Mesenchymal stem cell (in vitro differentiated cells and primary cell): ENCODE measurements at regions not wholly inside any gene's neighbourhood (a gene's known extent, or its start where the extent isn't known, plus 50 kb on each side); places are given as distances from the start of the nearest gene placed in this dataset.

ENCODE experiments used
- DNase-seq: peaks from one replicate; pipeline ENCODE4 v3.0.0-alpha.2; 2013
- H2AFZ ChIP-seq: one replicate; pipeline ENCODE4 v1.6.1; 2013; ENCODE audit warnings: low read depth, mild to moderate bottlenecking, control low read depth, inconsistent platforms, low read length, moderate library complexity
- H2AK5ac ChIP-seq: 2 replicates; pipeline ENCODE4 v1.6.1; 2013; ENCODE audit warnings: low read length, moderate library complexity, mild to moderate bottlenecking, inconsistent platforms; ENCODE audit not compliant: severe bottlenecking
- H2BK120ac ChIP-seq: one replicate; pipeline ENCODE4 v1.6.1; 2013; ENCODE audit warnings: low read depth, mild to moderate bottlenecking, inconsistent platforms, low read length, moderate library complexity
- H2BK12ac ChIP-seq, 2 experiments: one replicate each; pipeline ENCODE4 v1.6.1; 2013; ENCODE audit warnings: inconsistent platforms in 2 of 2, low read length in 2 of 2, mild to moderate bottlenecking in 2 of 2, moderate library complexity in 2 of 2, control low read depth in 1 of 2
- H2BK15ac ChIP-seq: one replicate; pipeline ENCODE4 v1.6.1; 2013; ENCODE audit warnings: mild to moderate bottlenecking, low read depth, inconsistent platforms; ENCODE audit not compliant: poor library complexity, severe bottlenecking
- H2BK5ac ChIP-seq: 2 replicates; pipeline ENCODE4 v1.6.1; 2013; ENCODE audit warnings: low read depth, mild to moderate bottlenecking, low read length, control low read depth, inconsistent platforms; ENCODE audit not compliant: poor library complexity, severe bottlenecking
- H3K14ac ChIP-seq, 2 experiments: one replicate each; pipeline ENCODE4 v1.6.1; 2013; ENCODE audit warnings: inconsistent platforms in 2 of 2, low read length in 2 of 2, control low read depth in 1 of 2, mild to moderate bottlenecking in 1 of 2, moderate library complexity in 1 of 2
- H3K18ac ChIP-seq, 2 experiments: one replicate each; pipeline ENCODE4 v1.6.1; 2013; ENCODE audit warnings: inconsistent platforms in 2 of 2, low read length in 2 of 2, control low read depth in 1 of 2, low read depth in 1 of 2, mild to moderate bottlenecking in 1 of 2
- H3K23ac ChIP-seq, 2 experiments: one replicate each; pipeline ENCODE4 v1.6.1; 2013; ENCODE audit warnings: inconsistent platforms in 2 of 2, low read length in 2 of 2, mild to moderate bottlenecking in 2 of 2, moderate library complexity in 2 of 2, control low read depth in 1 of 2
- H3K27ac ChIP-seq: 2 replicates; pipeline ENCODE4 v1.5.1; 2013; ENCODE audit warnings: mild to moderate bottlenecking, moderate library complexity, low read length, control low read depth, inconsistent platforms; ENCODE audit not compliant: poor library complexity, severe bottlenecking
- H3K27me3 ChIP-seq, 2 experiments: 2 replicates each; pipeline versions ENCODE4 v1.6.1 to v1.7.0; 2013; ENCODE audit warnings: low read length in 2 of 2, mild to moderate bottlenecking in 2 of 2, moderate library complexity in 2 of 2, control low read depth in 1 of 2, inconsistent platforms in 1 of 2; ENCODE audit not compliant: control insufficient read depth in 1 of 2, insufficient read depth in 1 of 2
- H3K36me3 ChIP-seq, 2 experiments: 2 replicates each; pipeline versions ENCODE4 v1.6.1 to v1.7.0; 2013; ENCODE audit warnings: low read length in 2 of 2, control low read depth in 1 of 2, inconsistent platforms in 1 of 2, low read depth in 1 of 2, mild to moderate bottlenecking in 1 of 2; ENCODE audit not compliant: insufficient read depth in 2 of 2, control insufficient read depth in 1 of 2
- H3K4ac ChIP-seq, 2 experiments: one replicate each; pipeline ENCODE4 v1.6.1; 2013; ENCODE audit warnings: inconsistent platforms in 2 of 2, low read length in 2 of 2, mild to moderate bottlenecking in 2 of 2, moderate library complexity in 2 of 2, control low read depth in 1 of 2, low read depth in 1 of 2
- H3K4me1 ChIP-seq: 2 replicates; pipeline ENCODE4 v1.6.1; 2013; ENCODE audit warnings: low read depth, low read length, control low read depth; ENCODE audit not compliant: control insufficient read depth, insufficient read depth
- H3K4me2 ChIP-seq: 2 replicates; pipeline ENCODE4 v1.6.1; 2013; ENCODE audit warnings: low read length, mild to moderate bottlenecking, inconsistent platforms; ENCODE audit not compliant: poor library complexity, severe bottlenecking
- H3K4me3 ChIP-seq, 2 experiments: 2 replicates each; pipeline versions ENCODE4 v1.5.1 to v1.7.0; 2013; ENCODE audit warnings: low read length in 2 of 2, mild to moderate bottlenecking in 2 of 2, control low read depth in 1 of 2, low read depth in 1 of 2; ENCODE audit not compliant: insufficient read depth in 1 of 2
- H3K79me1 ChIP-seq: replicated peaks from 2 replicates; pipeline ENCODE4 v1.6.1; 2013; ENCODE audit warnings: mild to moderate bottlenecking, control low read depth, low read length, inconsistent platforms; ENCODE audit not compliant: poor library complexity, severe bottlenecking
- H3K9ac ChIP-seq: 2 replicates; pipeline ENCODE4 v1.7.0; 2013; ENCODE audit warnings: mild to moderate bottlenecking, low read length, moderate library complexity
- H3K9me3 ChIP-seq: 2 replicates; pipeline ENCODE4 v1.7.0; 2013; ENCODE audit warnings: mild to moderate bottlenecking, low read length; ENCODE audit not compliant: control insufficient read depth
- H4K8ac ChIP-seq: one replicate; pipeline ENCODE4 v1.6.1; 2013; ENCODE audit warnings: inconsistent platforms, mild to moderate bottlenecking, low read length, moderate library complexity
- H4K91ac ChIP-seq: one replicate; pipeline ENCODE4 v1.6.1; 2013; ENCODE audit warnings: mild to moderate bottlenecking, low read length, inconsistent platforms
- WGBS: methylation state at CpG from one replicate; pipeline ENCODE4 v1.1.7; 2013; ENCODE audit warnings: mixed read lengths; 5-methylcytosine and 5-hydroxymethylcytosine counted together

GRCh38 chr20:52429029-52429428 is 237.4 kb upstream of the ZFP64 start:
- Histone ChIP-seq H3K4me3 (no peak overlapping the region), H3K23ac (no peak overlapping the region), H3K36me3 (no peaks in the 10 kb centered on the region), H3K79me1 (no peaks in the 10 kb centered on the region), H4K91ac (no peak overlapping the region), H3K4me2 (no peak overlapping the region), H2BK5ac (no peak overlapping the region), H3K4ac (no peak overlapping the region), H3K27ac (no peak overlapping the region), H4K8ac (no peak overlapping the region), H3K9ac (no peak overlapping the region), H2BK12ac (no peak overlapping the region), H2BK120ac (no peak overlapping the region), H3K27me3 (no peaks in the 10 kb centered on the region), H3K4me1 (no peaks in the 10 kb centered on the region), H3K9me3 (peaks cover 7% of the 10 kb centered on the region), H2AK5ac (no peak overlapping the region), H2AFZ (no peak overlapping the region), H3K14ac (no peak overlapping the region), H2BK15ac (no peak overlapping the region), H3K18ac (no peak overlapping the region)
- DNase-seq, result no peak
- 64% methylated on average over 1 of the region's 1 CpG for WGBS

- H3K23ac ChIP-seq, result no peak overlapping the region
- H3K36me3 ChIP-seq, result no peaks in the 10 kb centered on the region
Measured at GRCh38 chr20:52427960-52428359, 236.4 kb upstream of the ZFP64 start.

GRCh38 chr20:52426856-52427255 is 235.3 kb upstream of the ZFP64 start:
- whole genome bisulfite sequencing, result 48% methylated on average over 2 of the region's 2 CpGs
- Histone ChIP-seq H3K27me3 (no peaks in the 10 kb centered on the region), H3K27ac (no peak overlapping the region), H3K4ac (no peak overlapping the region), H2AFZ (no peak overlapping the region), H3K36me3 (no peaks in the 10 kb centered on the region), H4K8ac (no peak overlapping the region), H3K4me1 (peaks cover 1% of the 10 kb centered on the region), H2BK5ac (no peak overlapping the region), H3K23ac (no peak overlapping the region), H3K9ac (no peak overlapping the region), H3K18ac (no peak overlapping the region), H3K9me3 (peaks cover 7% of the 10 kb centered on the region), H2BK12ac (no peak overlapping the region), H3K14ac (no peak overlapping the region), H2BK120ac (no peak overlapping the region), H2AK5ac (no peak overlapping the region), H3K79me1 (no peaks in the 10 kb centered on the region), H2BK15ac (no peak overlapping the region), H3K4me3 (no peak overlapping the region), H3K4me2 (no peak overlapping the region), H4K91ac (no peak overlapping the region)
- DNase-seq, result no peak

More at GRCh38 chr20:52427960-52428359, 236.4 kb upstream of the ZFP64 start:
- no peak overlapping the region for H2AFZ ChIP-seq
- H3K79me1 ChIP-seq, result no peaks in the 10 kb centered on the region
- peaks cover 7% of the 10 kb centered on the region for H3K9me3 ChIP-seq
- H3K4ac ChIP-seq, result no peak overlapping the region
- H3K4me2 ChIP-seq, result no peak overlapping the region
- H3K14ac ChIP-seq, result no peak overlapping the region
- no peak overlapping the region for H3K9ac ChIP-seq
- H4K91ac ChIP-seq, result no peak overlapping the region
- no peak for DNase-seq
- no peak overlapping the region for H2AK5ac ChIP-seq
- no peak overlapping the region for H2BK5ac ChIP-seq
- no peak overlapping the region for H2BK12ac ChIP-seq
- H3K4me1 ChIP-seq, result peaks cover 1% of the 10 kb centered on the region
- 89% methylated on average over 2 of the region's 2 CpGs for WGBS
- no peak overlapping the region for H4K8ac ChIP-seq
- no peak overlapping the region for H3K4me3 ChIP-seq
- no peak overlapping the region for H3K18ac ChIP-seq
- H2BK15ac ChIP-seq, result no peak overlapping the region
- no peak overlapping the region for H3K27ac ChIP-seq
- H3K27me3 ChIP-seq, result no peaks in the 10 kb centered on the region
- H2BK120ac ChIP-seq, result no peak overlapping the region

- Histone ChIP-seq H3K23ac (no peak overlapping the region), H3K18ac (no peak overlapping the region), H3K27ac (no peak overlapping the region), H3K4me2 (no peak overlapping the region), H2BK15ac (no peak overlapping the region), H3K27me3 (no peaks in the 10 kb centered on the region), H3K4me3 (no peak overlapping the region), H2BK5ac (no peak overlapping the region), H4K8ac (no peak overlapping the region), H2AFZ (no peak overlapping the region), H3K4me1 (peaks cover 1% of the 10 kb centered on the region), H2AK5ac (no peak overlapping the region), H2BK120ac (no peak overlapping the region), H4K91ac (no peak overlapping the region), H3K4ac (no peak overlapping the region), H3K36me3 (no peaks in the 10 kb centered on the region), H3K14ac (no peak overlapping the region), H2BK12ac (peak overlapping the region in 1 of 2 experiments; percentile 84), H3K9me3 (peaks cover 7% of the 10 kb centered on the region), H3K9ac (peak overlapping the region; percentile 51), H3K79me1 (no peaks in the 10 kb centered on the region)
- no peak for DNase-seq
- 95% methylated on average over 2 of the region's 5 CpGs for WGBS
Measured at GRCh38 chr20:52425701-52426100, 234.1 kb upstream of the ZFP64 start.
